Astrocyte of the hippocampus (primary cell): ENCODE measurements at regions not wholly inside any gene's neighbourhood (a gene's known extent, or its start where the extent isn't known, plus 50 kb on each side); places are given as distances from the start of the nearest gene placed in this dataset.

Source experiments
- DNase-seq: peaks from one replicate; pipeline ENCODE4 v3.0.0; 2011; ENCODE audit warnings: low read depth, low spot score

DNA sequence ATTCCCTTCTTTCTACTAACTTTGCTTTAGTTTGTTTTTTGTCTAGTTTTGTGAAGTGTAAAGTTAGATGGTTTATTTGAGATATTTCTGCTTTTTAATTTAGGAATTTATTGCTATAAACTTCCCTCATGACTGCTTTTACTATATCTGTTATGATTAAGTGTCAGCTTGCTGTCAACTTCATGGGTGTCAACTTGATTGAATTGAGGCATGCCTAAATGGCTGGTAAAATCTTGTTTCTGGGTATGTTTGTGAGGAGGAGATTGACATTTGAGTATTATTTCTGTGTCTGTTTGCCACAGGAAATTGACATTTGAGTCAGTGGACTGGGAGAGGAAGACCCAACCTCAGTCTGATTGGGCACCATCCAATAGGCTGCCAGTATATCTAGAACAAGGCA lies 1147.0 kb upstream of the EYS start:
- DNase-seq: no peak

DNA sequence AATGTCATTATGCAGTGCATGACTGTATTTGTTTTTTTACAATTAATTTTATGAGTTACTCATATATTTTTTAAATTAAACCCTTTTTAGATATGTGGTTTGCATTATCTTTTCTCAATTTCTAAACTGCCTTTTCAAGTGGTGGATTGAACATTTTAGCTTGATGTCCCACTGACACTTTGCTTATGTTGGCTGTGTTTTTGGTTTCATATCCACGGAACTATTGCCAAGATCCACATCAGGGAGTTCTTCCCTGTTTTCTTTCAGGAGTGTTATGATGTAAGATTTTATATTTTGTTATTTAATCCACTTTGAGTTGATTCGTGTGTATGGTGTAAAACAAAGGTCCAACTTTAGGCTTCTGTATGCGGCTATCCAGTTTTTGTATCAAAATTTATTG lies 1144.9 kb upstream of the EYS start:
- DNase-seq: peak; percentile 42

DNA sequence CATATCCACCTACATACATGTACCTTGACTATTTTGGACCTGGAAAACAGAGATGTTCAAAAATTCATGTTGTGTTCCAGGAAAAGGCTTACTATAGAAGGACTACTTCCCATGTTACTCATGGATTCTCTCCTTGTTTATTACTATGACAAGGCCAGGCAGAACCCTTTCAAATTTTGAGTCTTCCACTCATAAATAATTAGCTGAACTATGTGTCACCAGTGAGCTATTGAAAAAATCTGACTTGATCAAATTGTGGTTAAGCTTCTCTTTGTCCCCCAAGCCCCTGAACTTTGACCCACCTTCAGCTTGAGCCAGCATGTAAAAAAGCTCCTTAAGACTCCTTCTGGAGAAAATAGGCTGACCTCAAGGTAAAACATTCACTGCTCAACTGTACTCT lies 1142.8 kb upstream of the EYS start:
- DNase-seq: peak; percentile 54

DNA sequence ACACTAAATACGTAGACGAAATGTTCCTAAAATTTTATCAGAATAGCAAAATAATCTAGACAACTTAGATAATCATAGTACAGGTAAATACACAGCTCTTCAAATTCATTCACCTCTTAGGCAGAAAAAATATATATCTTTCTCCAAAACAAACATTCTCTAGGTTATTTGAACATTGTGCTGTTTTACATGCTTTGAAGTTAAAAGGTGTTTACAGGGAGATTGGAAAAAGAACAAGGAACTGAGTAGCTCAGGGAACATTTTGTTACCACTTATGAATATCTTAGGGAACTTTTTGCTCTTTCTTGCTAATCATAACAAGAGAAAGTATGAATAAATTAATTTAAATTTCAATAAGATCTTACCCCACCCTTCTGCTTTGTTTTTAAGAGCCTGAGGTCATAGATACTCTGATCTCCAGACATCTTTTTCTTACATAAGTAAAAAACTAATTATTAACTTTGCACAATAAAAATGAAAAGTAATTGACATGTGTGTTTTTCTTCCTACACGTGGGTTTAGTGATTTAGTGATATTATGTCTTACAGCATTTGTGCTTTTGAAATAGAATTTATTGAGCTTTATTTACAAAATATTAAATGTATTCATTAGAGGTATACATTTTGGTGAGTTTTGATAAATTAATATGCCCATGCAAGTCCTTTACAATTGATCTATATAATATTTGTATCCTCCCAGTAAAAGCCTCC lies 1141.4 kb upstream of the EYS start:
- no peak for DNase-seq

DNA sequence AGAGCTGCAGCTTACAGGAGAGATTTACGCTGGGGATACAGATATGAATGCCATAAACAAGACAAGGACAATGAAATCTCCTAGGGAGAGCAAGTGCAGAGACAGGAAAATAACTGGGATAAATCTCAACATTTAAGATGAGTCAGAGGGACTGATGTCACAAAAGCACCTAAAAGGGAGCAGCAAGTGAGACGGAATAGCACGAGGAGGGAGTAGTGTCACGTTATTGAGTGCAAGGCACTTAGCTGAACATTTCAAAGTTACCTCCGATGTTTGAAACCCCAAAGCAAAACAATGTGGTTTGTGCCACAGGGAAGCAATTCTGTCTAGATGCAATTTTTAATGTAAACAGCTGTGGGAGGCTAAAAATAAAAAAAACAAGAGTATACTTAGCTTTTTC lies 1131.7 kb upstream of the EYS start:
- peak; percentile 37 for DNase-seq

DNA sequence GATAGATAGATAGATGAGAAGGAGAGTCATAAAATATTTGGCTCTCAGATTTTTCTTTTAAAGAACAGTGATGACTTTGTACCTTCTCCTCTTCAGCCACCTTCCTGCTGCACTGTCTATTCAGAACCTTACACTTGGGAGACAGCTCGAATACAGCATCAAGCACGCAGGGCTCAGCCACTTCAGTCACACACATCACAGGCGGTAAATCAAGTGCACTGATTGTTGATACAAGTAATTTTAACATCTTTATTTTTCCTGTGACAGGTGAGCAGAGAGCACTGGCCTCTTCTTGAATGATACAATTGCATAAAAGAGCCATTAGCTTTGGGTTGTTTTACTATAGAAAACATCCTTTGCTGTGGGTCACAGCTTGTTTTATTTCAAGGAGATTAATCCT lies 1118.5 kb upstream of the EYS start:
- DNase-seq: no peak

DNA sequence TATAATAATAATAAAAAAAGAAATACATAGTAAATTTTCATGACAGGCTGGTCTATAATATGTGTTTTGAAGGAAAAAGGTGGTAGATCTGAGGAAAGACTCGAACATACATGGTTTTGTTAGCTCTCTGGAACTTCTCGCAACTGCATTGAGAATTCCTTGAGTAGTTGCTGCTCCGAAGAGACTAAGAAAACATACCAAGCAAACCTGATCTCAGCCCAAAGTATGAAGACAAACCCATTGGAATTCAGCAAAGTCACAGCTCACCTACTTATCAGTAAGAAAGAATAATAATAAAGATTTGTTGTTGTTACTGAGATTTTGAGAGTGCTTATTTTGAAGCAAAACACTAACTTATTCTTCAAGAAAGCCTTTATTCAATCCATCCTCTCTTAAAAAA lies 1107.1 kb upstream of the EYS start:
- peak; percentile 59 for DNase-seq

DNA sequence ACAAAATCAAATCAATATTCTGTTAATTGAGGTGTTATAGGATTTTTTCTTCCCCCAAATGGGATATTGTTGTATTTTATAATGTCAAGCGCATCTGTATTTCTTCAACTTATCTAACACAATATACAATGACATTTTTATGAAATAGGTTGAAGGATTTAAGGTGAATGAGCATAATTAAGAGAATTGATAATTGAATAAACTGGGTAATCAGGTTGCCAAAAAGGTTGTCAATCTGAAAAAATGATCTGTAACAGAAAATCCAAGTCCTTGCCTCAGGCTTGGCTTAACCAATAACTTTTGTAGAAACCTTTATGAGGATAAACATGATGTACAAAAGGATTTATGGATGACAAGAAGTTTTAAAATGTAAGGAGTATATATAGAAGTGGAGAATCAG lies 1101.7 kb upstream of the EYS start:
- DNase-seq: no peak

DNA sequence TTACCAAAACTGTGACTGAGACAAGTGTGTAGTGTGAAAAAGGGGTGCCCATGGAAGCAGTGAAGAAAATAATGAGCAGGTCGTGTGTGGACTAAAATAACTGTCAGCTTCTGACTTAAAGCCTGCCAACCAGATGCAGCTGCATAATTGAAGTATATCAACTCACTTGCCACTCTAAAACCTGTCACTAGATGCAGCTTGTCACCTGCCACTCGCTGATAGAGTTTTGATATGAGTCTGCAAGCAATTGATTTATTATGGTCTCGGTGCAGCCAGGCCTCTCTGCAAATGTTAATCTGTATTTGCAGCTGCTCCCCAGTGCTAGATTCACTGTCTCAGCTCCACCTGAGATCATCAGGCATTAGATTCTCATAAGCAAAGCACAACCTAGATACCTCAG lies 1090.0 kb upstream of the EYS start:
- DNase-seq: no peak

DNA sequence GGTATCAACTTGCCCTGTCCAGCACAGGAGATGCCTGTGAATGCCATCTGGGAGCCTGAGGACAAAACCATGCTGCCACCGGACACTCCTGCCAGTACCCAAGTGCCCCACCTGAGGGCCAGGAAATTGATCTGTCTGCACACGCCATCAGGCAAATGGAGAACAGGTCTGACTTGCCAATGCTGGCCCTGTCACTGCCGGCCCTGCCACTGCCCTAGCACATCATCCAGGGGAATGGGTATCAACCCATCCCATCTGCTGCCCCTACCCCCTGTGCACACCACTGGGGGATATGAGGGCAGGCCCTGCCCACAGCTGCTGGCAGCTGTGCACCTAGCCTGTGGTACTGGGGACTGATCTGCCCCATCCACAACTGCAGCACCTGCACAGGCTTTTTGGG lies 1081.6 kb upstream of the EYS start:
- no peak for DNase-seq

DNA sequence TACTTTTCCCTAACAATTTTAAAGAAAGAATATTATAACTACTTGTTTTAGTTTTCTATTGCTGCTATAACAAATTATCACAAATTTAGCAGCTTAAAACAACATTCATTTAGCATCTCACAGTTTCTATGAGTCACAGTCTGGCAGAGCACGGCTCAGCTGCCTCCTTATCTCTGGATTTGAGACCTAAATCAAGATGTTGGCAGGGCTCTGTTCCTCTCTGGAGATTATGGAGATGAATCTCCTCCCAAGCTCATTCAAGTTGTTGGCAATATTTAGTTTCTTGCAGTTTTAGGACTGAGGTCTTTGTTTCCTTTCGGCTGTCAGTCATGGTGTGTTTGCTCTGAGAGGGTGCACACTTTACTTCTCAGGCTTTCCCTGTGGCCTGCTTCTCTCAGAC lies 1065.8 kb upstream of the EYS start:
- peak; percentile 85 for DNase-seq

DNA sequence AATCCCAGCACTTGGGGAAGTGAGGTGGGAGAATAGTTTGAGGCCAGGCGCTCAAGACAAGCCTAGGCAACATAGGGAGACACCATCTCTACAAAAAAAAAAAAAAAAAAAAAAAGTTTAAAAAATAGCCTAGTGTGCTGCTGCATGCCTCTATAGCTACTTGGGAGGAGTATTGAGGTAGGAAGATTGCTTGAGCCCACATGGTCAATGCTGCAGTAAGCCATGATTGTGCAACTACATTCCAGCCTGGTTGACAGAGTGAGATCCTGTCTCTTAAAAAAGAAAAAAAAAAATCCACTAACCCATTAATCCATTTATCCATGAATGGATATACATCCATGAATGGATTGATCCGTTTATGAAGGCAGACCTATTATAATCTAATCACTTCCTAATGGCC lies 1064.6 kb upstream of the EYS start:
- no peak for DNase-seq

DNA sequence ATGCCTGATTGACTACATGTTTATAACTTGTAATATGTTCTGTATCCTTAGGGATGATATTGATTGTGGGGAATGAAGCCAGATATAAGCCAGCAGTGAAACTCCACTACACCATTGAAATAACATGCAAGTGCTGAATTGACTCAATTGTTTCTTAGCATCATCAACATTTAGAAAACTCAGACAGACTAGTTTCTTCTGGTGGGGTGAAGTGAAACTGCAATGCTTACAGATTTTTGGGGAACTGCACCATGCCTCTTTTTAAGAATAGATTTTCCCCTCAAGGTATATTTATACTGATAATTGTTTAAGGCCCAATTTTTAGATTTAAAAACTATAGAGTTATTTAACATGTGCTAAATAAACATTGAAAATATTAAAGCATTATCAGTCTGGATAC lies 1044.6 kb upstream of the EYS start:
- DNase-seq: no peak

DNA sequence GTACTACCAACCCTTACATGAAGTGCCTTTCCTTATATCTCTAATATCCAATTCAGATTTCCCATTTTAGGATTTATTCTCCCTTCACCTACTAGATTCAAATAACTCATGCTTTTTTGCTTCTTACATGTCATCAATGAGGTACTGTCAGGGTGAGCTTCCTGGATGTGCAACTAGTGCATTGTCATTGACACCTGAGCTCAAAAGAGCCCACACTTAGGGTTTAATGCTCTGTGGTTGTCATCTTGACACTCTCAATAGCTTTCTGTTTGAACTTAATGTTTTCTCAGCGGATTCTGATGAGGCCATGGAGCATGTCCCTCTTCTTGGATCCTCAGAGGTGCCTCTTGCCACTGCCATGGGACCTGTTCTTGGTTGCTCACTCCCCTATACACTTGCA lies 1033.3 kb upstream of the EYS start:
- DNase-seq: no peak

DNA sequence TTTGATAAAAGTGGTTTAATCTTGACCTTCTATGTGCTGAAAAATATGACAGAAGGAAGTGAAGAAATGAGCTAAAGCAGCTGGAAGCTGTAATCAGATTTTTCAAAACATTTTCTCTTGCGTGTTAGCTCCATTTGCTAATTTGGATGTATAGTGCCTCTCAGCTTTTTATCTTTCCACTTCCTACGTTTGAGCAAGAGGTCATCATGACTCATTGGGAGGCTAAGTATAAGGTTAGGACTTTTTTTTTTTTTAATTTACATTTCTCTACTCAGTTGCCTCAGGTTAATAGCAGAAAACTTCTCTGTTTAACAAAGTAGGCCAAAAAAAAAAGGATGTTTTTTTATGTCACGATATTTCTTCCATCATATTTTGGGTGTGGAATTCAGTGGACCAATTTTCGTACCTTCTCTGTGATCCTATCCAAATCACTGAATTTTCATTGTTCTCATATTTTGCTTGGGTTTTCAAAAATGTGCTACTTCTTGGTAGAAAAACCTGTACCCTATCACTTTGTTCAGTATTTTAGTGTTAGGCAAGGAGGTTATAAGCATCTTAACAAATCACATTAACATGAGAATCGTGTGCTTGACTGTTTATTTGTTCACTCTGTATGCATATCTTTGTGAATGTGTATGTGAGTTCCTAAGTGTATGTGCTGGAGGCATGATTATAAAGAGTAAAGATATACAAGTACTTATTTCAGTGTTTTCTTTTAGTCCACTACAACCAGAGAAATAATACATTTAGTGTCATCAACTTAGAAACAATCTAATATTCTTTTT lies 1028.3 kb upstream of the EYS start:
- DNase-seq: peak; percentile 1

DNA sequence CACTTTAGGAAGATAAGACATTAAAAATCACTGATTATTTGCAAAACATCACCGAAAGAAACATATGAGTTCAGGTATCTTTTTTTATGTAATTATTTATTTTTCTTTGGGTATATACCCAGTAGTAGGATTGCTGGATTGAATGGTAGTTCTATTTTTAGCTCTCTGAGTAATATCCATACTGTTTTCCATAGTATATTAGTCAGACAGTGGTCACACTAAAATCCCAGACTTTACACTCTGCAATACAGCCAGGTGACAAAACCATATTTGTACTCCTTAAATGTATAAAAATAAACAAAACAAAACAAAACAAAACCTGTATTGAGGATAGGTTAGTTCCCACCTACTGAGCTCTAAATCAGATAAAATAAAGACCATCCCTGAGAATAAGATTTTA lies 1024.3 kb upstream of the EYS start:
- DNase-seq: no peak

DNA sequence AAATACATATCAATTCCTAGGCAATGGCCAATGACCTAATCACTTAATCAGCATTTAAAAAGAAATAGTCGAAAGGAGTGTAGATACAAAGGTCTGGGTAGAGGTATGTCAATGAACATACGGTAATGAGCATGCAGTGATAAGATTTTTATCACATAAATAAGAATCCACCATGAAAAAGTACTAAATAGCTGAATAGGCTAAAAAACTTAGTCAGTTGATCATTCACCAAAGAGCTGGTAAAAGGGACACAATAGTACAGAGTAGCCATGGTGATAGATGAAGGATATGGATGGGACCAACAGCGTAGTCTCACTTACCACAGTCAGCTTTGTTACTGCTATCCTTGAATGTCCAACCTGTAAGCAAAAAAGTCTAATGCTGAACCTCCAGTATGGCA lies 1018.6 kb upstream of the EYS start:
- no peak for DNase-seq

DNA sequence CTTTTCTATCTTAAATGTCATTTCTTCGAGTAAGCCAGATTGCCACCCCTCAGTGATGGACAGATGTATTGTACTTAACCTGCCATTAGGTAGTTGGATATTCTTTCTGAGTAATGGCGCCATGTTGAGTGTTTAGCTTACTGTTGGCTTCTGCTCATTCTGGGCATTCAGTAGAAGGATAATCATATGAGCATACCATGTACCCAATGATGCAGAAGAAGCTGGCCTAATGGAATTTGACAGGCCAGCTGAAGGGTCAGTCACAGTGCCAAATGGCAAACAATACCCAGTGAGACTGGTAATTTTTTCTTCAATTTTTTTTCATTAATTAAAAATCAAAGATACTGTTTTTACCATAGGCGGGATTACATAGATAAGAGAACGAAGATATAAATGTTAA lies 1010.8 kb upstream of the EYS start:
- peak; percentile 2 for DNase-seq

DNA sequence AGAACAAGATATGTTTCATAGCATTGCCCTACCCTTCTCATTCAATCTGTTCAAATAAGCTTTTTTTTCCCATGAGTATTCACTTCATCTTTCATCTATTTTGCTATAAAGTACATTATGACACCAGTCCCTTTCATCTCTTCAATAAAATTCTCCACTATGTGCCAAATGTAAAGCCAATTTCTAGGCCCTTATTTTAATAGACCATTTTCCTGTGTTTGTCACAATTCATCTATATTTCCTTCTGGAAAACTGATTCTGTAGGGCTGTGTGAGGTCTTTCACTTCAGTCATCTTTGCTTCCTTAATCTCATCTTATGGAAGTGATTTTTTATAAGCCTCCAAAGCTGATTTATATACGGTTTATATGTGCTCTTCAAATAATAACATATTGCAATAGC lies 992.4 kb upstream of the EYS start:
- no peak for DNase-seq

DNA sequence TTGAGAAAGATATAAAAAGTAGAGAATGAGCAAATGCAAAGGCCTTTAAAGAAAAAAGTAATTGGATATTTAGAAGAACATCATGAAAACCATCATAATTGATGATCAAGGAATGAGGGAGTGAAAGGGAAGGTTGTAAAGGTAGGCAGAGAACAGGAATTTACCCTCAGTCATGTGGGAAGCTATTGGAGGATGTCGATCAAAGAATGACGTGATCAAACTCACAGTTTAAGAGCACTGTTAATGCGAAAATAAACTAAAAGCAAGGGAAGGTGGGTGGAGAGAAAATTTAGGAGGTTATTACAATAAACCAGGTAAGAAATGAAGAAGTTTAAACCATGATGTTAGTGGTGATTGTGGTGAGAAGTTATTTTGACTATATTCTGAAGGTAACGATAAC lies 982.6 kb upstream of the EYS start:
- no peak for DNase-seq

DNA sequence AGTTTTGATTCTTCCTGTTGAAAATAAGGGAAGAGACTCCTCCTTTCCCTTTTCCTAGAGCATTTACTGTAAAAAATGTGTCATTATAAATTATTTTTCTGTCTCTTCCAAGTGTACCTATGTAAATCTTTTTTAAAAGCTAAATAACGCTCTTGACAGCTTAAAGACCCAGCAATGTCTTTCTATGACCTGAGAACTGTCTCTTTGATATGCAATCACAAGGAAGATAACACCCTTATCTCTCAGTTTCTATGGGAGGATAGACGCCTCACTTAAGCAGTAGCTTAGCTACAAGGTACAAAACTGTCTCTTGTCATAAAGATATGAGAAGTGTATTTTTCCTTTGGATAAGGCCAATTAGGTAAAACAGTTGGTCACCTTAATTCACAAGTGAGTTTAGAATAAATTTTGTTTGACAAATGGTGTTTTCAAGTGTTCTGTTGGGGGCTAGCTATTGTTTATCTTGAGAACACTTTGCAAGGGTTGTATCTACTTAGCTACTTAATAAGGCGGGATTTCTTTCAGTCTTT lies 980.6 kb upstream of the EYS start:
- DNase-seq: no peak

DNA sequence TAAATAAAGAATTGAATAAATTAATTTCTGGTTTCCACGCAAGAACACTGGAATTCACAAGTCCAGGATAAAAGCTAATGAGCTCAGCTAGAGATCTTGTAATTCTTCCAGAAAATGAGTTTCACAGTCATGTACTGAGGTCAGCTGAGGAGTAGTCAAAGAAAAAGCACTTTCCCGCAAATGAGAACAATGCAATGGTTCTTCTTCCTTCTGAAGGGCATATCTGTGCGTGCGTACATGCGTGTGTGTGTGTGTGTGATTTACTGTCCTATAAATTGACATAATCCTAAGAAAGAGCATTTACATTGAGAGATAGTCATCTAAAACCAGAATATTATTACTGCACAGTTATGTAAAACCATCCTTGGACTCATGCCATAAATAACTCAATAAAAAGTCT lies 968.9 kb upstream of the EYS start:
- DNase-seq: no peak

DNA sequence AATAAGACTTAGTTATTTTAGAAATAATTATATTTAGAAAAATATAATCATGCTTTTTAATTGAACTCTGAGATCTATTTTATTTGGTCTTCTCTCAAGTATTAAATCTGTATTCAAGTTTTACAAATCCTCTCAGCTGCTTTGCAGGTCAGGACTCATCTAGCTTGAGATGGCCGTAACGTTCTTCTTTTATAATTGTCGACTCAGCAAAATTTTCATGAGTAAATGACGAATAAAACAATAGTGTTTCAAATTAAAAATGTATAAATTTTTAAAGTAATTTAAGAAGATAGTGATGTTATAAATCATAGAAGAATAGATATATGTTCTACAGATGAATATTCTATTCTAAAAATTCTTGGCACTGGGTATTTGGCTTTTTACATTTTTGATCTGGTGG lies 957.1 kb upstream of the EYS start:
- no peak for DNase-seq
